ENCODE measurements at regions not wholly inside any gene's neighbourhood (a gene's known extent, or its start where the extent isn't known, plus 50 kb on each side); places are given as distances from the start of the nearest gene placed in this dataset.

DNA sequence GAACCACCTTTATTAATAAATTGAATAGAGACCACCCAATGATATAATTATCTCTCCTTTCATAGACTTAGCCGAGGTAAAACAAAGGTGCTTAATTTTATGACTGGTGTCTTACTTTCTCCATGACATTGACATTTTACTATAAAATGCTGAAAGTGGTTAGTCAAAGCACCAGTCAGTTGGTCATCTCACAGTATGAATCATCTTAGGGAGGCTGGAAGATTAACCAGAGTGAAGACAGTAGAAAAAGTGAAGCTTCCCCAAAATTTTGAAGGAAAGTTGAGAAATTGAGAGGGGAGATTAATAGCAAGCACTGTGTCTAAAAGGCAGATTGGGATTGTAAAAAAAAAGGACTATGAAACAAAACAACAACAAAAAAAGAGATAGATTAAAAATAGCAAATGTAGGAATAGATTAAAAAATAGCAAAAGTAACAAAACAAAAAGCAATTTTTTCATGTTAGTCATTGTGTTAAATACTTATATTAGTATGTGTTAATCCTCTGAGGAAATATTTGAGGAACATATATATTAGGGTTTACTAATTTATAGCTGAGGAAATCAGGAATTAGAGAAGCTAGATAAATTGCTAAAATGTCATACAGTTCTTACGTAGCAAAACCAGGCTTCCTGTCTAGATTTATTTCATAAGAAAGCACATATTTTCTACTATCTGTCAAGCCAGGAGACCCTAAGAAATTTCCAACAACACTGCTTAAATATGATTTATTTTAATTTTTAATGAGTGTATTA is 557.3 kb upstream of the ANO5 start:
- Mint-ChIP-seq H3K27me3 (ENCODE audit: low read depth) (peaks cover 4% of the 10 kb centered on the region), H3K36me3 (ENCODE audit: low read depth) (no peaks in the 10 kb centered on the region), H3K4me3 (no peak overlapping the region), H3K27ac (no peak overlapping the region), H3K9me3 (no peaks in the 10 kb centered on the region), H3K4me1 (peaks cover 11% of the 10 kb centered on the region)
- TF ChIP-seq, protein P1, sequence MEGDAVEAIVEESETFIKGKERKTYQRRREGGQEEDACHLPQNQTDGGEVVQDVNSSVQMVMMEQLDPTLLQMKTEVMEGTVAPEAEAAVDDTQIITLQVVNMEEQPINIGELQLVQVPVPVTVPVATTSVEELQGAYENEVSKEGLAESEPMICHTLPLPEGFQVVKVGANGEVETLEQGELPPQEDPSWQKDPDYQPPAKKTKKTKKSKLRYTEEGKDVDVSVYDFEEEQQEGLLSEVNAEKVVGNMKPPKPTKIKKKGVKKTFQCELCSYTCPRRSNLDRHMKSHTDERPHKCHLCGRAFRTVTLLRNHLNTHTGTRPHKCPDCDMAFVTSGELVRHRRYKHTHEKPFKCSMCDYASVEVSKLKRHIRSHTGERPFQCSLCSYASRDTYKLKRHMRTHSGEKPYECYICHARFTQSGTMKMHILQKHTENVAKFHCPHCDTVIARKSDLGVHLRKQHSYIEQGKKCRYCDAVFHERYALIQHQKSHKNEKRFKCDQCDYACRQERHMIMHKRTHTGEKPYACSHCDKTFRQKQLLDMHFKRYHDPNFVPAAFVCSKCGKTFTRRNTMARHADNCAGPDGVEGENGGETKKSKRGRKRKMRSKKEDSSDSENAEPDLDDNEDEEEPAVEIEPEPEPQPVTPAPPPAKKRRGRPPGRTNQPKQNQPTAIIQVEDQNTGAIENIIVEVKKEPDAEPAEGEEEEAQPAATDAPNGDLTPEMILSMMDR (IDR thresholded peaks at IDR 0.05; ENCODE audit: unreplicated experiment in 3 of 3), result no peak

DNA sequence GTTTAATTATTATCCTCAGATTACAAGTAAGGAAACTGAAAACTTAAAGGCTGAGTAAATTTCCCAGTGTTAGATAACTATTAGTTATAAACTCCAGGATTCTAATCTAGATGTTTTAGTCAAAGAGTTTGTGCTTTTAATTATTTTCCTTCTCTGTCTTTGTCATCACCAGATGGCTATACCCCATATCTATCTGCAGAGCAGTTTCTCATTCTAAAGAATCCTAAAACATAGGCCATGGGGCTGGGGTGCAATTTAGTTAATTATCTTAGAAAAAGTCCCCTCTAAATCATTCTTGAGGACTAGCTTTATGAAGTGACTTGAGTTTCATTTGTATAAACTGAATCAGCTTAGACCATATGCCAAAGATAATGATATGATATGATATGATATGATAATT is 556.3 kb upstream of the ANO5 start:
- Mint-ChIP-seq H3K4me1 (peaks cover 7% of the 10 kb centered on the region), H3K36me3 (ENCODE audit: low read depth) (no peaks in the 10 kb centered on the region), H3K4me3 (no peak overlapping the region), H3K9me3 (no peaks in the 10 kb centered on the region), H3K27me3 (ENCODE audit: low read depth) (peaks cover 4% of the 10 kb centered on the region), H3K27ac (no peak overlapping the region)
- TF ChIP-seq, protein P1 (IDR thresholded peaks at IDR 0.05; ENCODE audit: unreplicated experiment in 3 of 3), result no peak

GRCh38 chr11:21640491-21640890 is 552.4 kb upstream of the ANO5 start:
- TF ChIP-seq, protein P1 (IDR thresholded peaks at IDR 0.05; ENCODE audit: unreplicated experiment in 3 of 3), result no peak
- Mint-ChIP-seq H3K9me3 (no peaks in the 10 kb centered on the region), H3K4me1 (no peaks in the 10 kb centered on the region), H3K36me3 (ENCODE audit: low read depth) (no peaks in the 10 kb centered on the region), H3K4me3 (no peak overlapping the region), H3K27ac (no peak overlapping the region), H3K27me3 (ENCODE audit: low read depth) (no peaks in the 10 kb centered on the region)

DNA sequence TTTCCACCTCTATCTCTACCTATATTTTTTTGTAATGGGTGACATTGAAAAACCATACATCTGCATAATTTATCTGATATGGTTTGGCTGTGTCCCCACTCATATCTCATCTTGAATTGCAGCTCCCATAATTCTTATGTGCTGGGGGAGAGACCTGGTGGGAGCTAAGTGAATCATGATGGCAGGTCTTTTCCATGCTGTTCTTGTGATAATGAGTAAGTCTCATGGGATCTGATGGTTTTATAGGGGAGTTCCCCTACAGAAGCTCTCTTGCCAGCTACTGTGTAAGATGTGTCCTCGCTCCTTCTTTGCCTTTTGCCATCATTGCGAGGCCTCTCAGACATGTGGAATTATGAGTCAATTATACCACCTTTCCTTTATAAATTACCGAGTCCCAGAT is 551.0 kb upstream of the ANO5 start:
- Mint-ChIP-seq H3K27ac (no peak overlapping the region), H3K9me3 (no peaks in the 10 kb centered on the region), H3K36me3 (ENCODE audit: low read depth) (no peaks in the 10 kb centered on the region), H3K4me3 (no peak overlapping the region), H3K27me3 (ENCODE audit: low read depth) (no peaks in the 10 kb centered on the region), H3K4me1 (no peaks in the 10 kb centered on the region)
- TF ChIP-seq, protein P1 (IDR thresholded peaks at IDR 0.05; ENCODE audit: unreplicated experiment in 3 of 3), result no peak

DNA sequence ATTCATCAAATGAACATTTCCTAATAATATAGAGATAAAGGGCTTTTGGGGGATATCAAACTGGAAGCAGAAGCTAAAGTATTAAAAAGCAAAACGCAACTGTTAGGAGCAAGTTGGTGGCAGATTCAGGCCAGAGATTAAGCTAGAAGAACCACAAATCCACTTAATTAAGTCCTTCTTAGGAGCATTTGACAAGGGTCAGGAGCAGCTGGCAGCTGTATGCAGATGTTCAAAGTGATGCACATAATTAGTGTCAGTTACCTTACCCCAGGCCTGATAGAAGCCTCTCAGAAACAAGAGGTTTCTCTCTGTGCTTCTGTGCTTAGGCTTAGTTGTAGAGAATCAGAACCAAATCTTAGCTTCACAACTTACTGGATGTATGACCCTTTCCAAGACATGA is 546.5 kb upstream of the ANO5 start:
- no peaks in the 10 kb centered on the region for H3K4me1 Mint-ChIP-seq
- H3K36me3 Mint-ChIP-seq (ENCODE audit: low read depth), result no peaks in the 10 kb centered on the region
- TF ChIP-seq, protein P1 (IDR thresholded peaks at IDR 0.05; ENCODE audit: unreplicated experiment in 3 of 3), result no peak
- no peaks in the 10 kb centered on the region for H3K9me3 Mint-ChIP-seq
- H3K4me3 Mint-ChIP-seq, result no peak overlapping the region
- H3K27ac Mint-ChIP-seq, result no peak overlapping the region
- H3K27me3 Mint-ChIP-seq (ENCODE audit: low read depth), result no peaks in the 10 kb centered on the region

DNA sequence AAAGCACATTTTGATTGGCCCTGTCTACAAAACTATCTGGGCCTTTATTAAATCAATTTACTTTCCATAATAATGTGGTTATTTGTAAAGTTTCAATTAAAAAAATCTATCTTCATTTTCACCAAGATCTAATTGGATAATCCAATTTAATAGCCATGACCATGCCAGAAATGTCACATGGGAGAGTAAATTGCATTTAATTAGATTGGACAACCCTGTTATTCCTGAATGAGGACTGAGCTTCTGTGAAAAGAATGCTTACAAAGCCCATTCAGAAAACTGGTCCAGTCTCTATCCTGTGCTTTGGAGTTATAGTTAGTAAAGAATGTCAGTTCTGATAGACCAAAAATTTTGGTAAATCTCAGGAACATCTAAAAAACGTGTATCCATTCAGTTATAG is 541.9 kb upstream of the ANO5 start:
- H3K27me3 Mint-ChIP-seq (ENCODE audit: low read depth), result no peaks in the 10 kb centered on the region
- TF ChIP-seq, protein P1 (IDR thresholded peaks at IDR 0.05; ENCODE audit: unreplicated experiment in 3 of 3), result no peak
- H3K27ac Mint-ChIP-seq, result no peak overlapping the region
- H3K4me3 Mint-ChIP-seq, result no peak overlapping the region
- no peaks in the 10 kb centered on the region for H3K36me3 Mint-ChIP-seq (ENCODE audit: low read depth)
- no peaks in the 10 kb centered on the region for H3K4me1 Mint-ChIP-seq
- no peaks in the 10 kb centered on the region for H3K9me3 Mint-ChIP-seq
